Stomach (tissue), 8 donors: ENCODE measurements at regions not wholly inside any gene's neighbourhood (a gene's known extent, or its start where the extent isn't known, plus 50 kb on each side); places are given as distances from the start of the nearest gene placed in this dataset.

Source experiments
- DNase-seq, 2 donors: peaks; one replicate each; pipeline versions ENCODE4 v3.0.0 to v3.0.0-alpha.2; 2013 to 2019
- H3K27ac ChIP-seq, 5 donors: fragments of 200-600 bp in 4 of 5; sonication (generic) in 4 of 5; one replicate each; pipeline ENCODE4 v1.5.1; 2013 to 2019; ENCODE audit warnings: mild to moderate bottlenecking in 1 of 5, moderate library complexity in 1 of 5
- H3K27me3 ChIP-seq, 3 donors: fragments of 200-600 bp; sonication (generic); one replicate each; pipeline ENCODE4 v1.5.1; 2017 to 2019; ENCODE audit warnings: mixed run types in 1 of 3
- H3K36me3 ChIP-seq, 4 donors: fragments of 200-600 bp; sonication (generic); 1 replicate in 3 of 4; 2 replicates in 1 of 4; pipeline ENCODE4 v1.5.1; 2016 to 2019
- H3K4me1 ChIP-seq, 4 donors: fragments of 200-600 bp; sonication (generic); one replicate each; pipeline ENCODE4 v1.5.1; 2016 to 2019
- H3K4me3 ChIP-seq, 4 donors: fragments of 200-600 bp; sonication (generic) in 3 of 4; one replicate each; pipeline ENCODE4 v1.5.1; 2016 to 2019; ENCODE audit warnings: mild to moderate bottlenecking in 1 of 4
- H3K9me3 ChIP-seq, 4 donors: fragments of 200-600 bp; sonication (generic); one replicate each; pipeline ENCODE4 v1.5.1; 2016 to 2019
- EP300 ChIP-seq: sonication (generic); formaldehyde crosslinking; IDR thresholded peaks from one replicate; pipeline ENCODE4 v1.6.1; 2017; ENCODE audit warnings: antibody characterized with exemption
- POLR2A ChIP-seq, 4 donors: fragments of 450-650 bp; IDR thresholded peaks; one replicate each; pipeline ENCODE4 v1.6.1; 2016; ENCODE audit warnings: antibody characterized with exemption in 4 of 4, control low read depth in 2 of 4, mild to moderate bottlenecking in 1 of 4, moderate library complexity in 1 of 4
- POLR2AphosphoS5 ChIP-seq, 3 donors: sonication (generic); formaldehyde crosslinking; IDR thresholded peaks; one replicate each; pipeline ENCODE4 v1.6.1; 2016; ENCODE audit warnings: antibody characterized with exemption in 3 of 3
- WGBS, 5 donors: extraction: QIAGEN DNeasy Blood & Tissue Kit in 3 of 5; methylation state at CpG; one replicate each; pipeline versions ENCODE4 v1.1.5 to v1.1.7; 2013 to 2018; 5-methylcytosine and 5-hydroxymethylcytosine counted together
- intact Hi-C: fragments of 100-400 bp; cut with DNase I; formaldehyde crosslinking; loops from one replicate; pipeline ENCODE4 v1.15.1; 2023; ENCODE audit warnings: low total_unique reads
- TF ChIP-seq, protein P1 (sequence below), 7 experiments: fragments of 450-650 bp in 4 of 7; fragments of 200-600 bp in 3 of 7; sonication (generic) in 3 of 7; IDR thresholded peaks; one replicate each; pipeline ENCODE4 v1.5.1; 2016 to 2019; ENCODE audit warnings: antibody characterized with exemption in 7 of 7, control low read depth in 2 of 7, mild to moderate bottlenecking in 1 of 7
- donor health status: healthy with polysubstance abuse.
- donor health status: Bipolar disorder and iron deficiency.
- donor health status: healthy.

DNA sequence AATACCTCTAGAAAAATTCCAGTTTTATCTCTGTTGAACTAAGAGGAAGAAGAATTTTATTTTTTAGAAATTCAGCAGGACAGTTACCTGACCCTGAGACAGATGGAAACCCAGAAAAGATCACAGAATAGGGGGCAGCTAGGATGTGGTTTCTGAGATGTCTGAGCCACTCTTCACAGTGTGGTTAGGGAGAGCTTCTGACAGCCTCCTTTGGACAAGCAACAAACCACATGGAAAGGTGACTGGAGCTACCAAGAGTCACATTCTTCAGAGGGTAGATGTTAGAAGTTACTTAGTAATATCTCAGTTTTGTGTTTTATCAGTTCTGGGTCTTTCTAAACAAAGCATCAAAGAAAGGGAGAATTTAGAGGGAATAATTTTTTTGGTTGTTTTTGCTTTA lies 117.3 kb upstream of the NAP1L1 start:
- no peaks in the 10 kb centered on the region for H3K27me3 ChIP-seq
- TF ChIP-seq EP300 (no peak), POLR2AphosphoS5 (IDR thresholded peaks at IDR 0.05) (no peak), POLR2A (IDR thresholded peaks at IDR 0.05) (no peak)
- TF ChIP-seq, protein P1, sequence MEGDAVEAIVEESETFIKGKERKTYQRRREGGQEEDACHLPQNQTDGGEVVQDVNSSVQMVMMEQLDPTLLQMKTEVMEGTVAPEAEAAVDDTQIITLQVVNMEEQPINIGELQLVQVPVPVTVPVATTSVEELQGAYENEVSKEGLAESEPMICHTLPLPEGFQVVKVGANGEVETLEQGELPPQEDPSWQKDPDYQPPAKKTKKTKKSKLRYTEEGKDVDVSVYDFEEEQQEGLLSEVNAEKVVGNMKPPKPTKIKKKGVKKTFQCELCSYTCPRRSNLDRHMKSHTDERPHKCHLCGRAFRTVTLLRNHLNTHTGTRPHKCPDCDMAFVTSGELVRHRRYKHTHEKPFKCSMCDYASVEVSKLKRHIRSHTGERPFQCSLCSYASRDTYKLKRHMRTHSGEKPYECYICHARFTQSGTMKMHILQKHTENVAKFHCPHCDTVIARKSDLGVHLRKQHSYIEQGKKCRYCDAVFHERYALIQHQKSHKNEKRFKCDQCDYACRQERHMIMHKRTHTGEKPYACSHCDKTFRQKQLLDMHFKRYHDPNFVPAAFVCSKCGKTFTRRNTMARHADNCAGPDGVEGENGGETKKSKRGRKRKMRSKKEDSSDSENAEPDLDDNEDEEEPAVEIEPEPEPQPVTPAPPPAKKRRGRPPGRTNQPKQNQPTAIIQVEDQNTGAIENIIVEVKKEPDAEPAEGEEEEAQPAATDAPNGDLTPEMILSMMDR (IDR thresholded peaks at IDR 0.05): no peak
- no peak overlapping the region for H3K27ac ChIP-seq
- DNase-seq: no peak
- intact Hi-C loops: no loop called here
- no peaks in the 10 kb centered on the region for H3K36me3 ChIP-seq
- no peaks in the 10 kb centered on the region for H3K4me1 ChIP-seq
- H3K9me3 ChIP-seq: peaks cover 13 to 46% (median 37%) of the 10 kb centered on the region in 4 donors
- no peak overlapping the region for H3K4me3 ChIP-seq

DNA sequence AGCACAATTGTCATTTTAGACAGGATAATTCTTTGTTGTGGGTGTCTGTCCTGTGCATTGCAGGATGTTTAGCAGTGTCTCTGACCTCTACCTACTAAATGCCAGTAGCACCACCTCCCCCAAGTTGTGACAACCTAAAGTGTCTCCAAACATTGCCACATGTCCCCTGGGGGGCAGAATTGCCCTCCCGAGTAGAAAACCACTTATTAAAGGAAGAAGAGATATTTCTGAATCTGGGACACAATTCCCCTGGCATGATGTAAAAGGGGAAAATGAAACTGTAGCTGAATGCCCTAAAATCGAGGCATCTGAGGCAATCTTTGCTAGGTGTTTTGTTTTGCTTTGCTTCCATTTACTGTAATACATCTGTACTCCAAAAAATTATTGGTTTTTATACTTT lies 116.8 kb upstream of the NAP1L1 start:
- intact Hi-C loops: no loop called here
- TF ChIP-seq POLR2A (IDR thresholded peaks at IDR 0.05): no peak
- TF ChIP-seq, protein P1 (IDR thresholded peaks at IDR 0.05): no peak
- TF ChIP-seq POLR2AphosphoS5 (IDR thresholded peaks at IDR 0.05): no peak
- TF ChIP-seq EP300: no peak
- H3K9me3 ChIP-seq: peaks cover 13 to 46% (median 37%) of the 10 kb centered on the region in 4 donors
- no peak overlapping the region for H3K27ac ChIP-seq
- no peak overlapping the region for H3K4me3 ChIP-seq
- WGBS, 5 donors: 36 to 55% (median 45%) methylated on average over 2 of the region's 2 CpGs
- no peaks in the 10 kb centered on the region for H3K27me3 ChIP-seq
- H3K4me1 ChIP-seq: no peaks in the 10 kb centered on the region
- no peak for DNase-seq
- no peaks in the 10 kb centered on the region for H3K36me3 ChIP-seq

DNA sequence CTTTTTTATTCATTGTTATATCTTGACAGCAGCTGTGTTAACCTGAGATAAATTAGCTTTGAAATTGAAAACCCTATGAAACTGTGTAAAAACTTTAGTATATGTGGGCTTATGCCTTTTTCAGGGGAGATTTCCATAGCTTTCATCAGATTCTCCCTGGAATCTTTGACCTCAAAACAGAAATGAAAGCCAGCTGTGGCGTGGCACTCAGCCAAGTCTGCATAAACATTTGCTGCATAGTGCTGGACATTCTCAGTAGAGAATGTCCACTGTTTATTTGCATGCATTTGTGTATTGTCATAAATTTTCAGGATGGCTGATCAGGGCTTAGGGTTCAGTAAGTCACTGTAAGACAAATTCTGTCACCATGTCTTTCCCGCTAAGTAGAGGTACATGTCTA lies 115.3 kb upstream of the NAP1L1 start:
- intact Hi-C loops: no loop called here
- 52 to 78% (median 66%) methylated on average over 2 of the region's 2 CpGs for WGBS, 5 donors
- Histone ChIP-seq H3K36me3 (no peaks in the 10 kb centered on the region), H3K27me3 (no peaks in the 10 kb centered on the region), H3K27ac (no peak overlapping the region), H3K9me3 (peaks cover 13 to 46% (median 37%) of the 10 kb centered on the region in 4 donors), H3K4me1 (no peaks in the 10 kb centered on the region), H3K4me3 (no peak overlapping the region)
- DNase-seq: peak in 1 of 2 donors; percentile 7
- no peak for TF ChIP-seq POLR2A (IDR thresholded peaks at IDR 0.05)
- TF ChIP-seq, protein P1 (IDR thresholded peaks at IDR 0.05): no peak
- TF ChIP-seq EP300: no peak
- TF ChIP-seq POLR2AphosphoS5 (IDR thresholded peaks at IDR 0.05): no peak

DNA sequence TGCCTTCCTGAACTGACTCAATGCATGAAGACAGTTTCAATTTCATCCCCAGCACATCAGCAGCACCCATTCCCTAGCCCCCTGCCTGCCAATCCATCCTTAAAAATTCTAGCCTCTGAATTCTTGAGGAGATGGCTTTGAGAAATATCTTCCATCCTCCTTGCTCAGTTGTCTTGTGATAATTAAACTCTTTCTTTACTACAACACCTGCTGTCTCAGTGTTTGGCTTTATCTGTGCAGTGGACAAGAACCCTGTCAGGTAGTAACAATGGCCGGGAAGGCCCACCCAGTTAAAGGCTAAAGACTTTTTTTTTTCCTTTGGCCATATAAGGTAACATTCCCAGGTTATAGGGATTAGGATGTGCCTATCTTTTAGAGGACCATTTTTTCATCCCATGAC lies 114.4 kb upstream of the NAP1L1 start:
- TF ChIP-seq EP300 (no peak), POLR2AphosphoS5 (IDR thresholded peaks at IDR 0.05) (no peak), POLR2A (IDR thresholded peaks at IDR 0.05) (no peak)
- TF ChIP-seq, protein P1 (IDR thresholded peaks at IDR 0.05): no peak
- Histone ChIP-seq H3K4me1 (no peaks in the 10 kb centered on the region), H3K36me3 (no peaks in the 10 kb centered on the region), H3K4me3 (no peak overlapping the region), H3K27me3 (no peaks in the 10 kb centered on the region), H3K27ac (no peak overlapping the region), H3K9me3 (peaks cover 13 to 46% (median 37%) of the 10 kb centered on the region in 4 donors)
- intact Hi-C loops: no loop called here
- no peak for DNase-seq
- 79 to 96% (median 91%) methylated on average over 1 of the region's 1 CpG for WGBS, 5 donors
